Lower leg skin (tissue), 3 donors: ENCODE measurements at regions not wholly inside any gene's neighbourhood (a gene's known extent, or its start where the extent isn't known, plus 50 kb on each side); places are given as distances from the start of the nearest gene placed in this dataset.

Source experiments
- POLR2A ChIP-seq, 2 donors: fragments of 450-650 bp; IDR thresholded peaks; one replicate each; pipeline ENCODE4 v1.6.1; 2016 to 2017; ENCODE audit warnings: antibody characterized with exemption in 2 of 2, mild to moderate bottlenecking in 1 of 2, moderate library complexity in 1 of 2
- TF ChIP-seq, protein P1 (sequence below), 3 donors: fragments of 450-650 bp; IDR thresholded peaks; one replicate each; pipeline ENCODE4 v1.5.1; 2016; ENCODE audit warnings: antibody characterized with exemption in 3 of 3, mild to moderate bottlenecking in 3 of 3, moderate library complexity in 2 of 3

DNA sequence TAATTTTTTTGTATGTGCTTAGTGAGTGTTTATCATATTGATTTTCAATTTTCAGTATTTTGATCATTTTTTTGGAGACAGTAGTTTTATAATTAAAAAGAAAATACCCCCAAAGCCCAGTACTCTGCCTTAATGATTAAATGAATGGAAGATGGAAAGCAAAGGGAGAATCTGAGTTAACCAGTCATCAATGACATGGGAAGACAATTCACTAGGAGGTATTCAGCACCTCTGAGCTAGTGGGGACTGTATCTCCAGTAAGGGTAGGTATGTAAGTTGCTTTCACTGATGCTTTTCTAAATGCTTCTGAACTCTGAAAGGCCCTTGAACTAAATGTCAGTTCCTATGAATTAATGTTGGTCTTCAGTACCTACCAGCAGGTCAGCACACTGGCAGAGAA is 590.4 kb upstream of the DPPA4 start:
- TF ChIP-seq, protein P1, sequence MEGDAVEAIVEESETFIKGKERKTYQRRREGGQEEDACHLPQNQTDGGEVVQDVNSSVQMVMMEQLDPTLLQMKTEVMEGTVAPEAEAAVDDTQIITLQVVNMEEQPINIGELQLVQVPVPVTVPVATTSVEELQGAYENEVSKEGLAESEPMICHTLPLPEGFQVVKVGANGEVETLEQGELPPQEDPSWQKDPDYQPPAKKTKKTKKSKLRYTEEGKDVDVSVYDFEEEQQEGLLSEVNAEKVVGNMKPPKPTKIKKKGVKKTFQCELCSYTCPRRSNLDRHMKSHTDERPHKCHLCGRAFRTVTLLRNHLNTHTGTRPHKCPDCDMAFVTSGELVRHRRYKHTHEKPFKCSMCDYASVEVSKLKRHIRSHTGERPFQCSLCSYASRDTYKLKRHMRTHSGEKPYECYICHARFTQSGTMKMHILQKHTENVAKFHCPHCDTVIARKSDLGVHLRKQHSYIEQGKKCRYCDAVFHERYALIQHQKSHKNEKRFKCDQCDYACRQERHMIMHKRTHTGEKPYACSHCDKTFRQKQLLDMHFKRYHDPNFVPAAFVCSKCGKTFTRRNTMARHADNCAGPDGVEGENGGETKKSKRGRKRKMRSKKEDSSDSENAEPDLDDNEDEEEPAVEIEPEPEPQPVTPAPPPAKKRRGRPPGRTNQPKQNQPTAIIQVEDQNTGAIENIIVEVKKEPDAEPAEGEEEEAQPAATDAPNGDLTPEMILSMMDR (IDR thresholded peaks at IDR 0.05): no peak
- no peak for TF ChIP-seq POLR2A (IDR thresholded peaks at IDR 0.05)
